NK-92 treated with Interleukin-12 subunit alpha and Interleukin-12 subunit beta, amount 100 ng/mL, for 24 hours (cell line): ENCODE measurements at regions not wholly inside any gene's neighbourhood (a gene's known extent, or its start where the extent isn't known, plus 50 kb on each side); places are given as distances from the start of the nearest gene placed in this dataset.

ENCODE experiments used
- DNase-seq: peaks from one replicate; lab custom pipeline; 2025; lab: John Stamatoyannopoulos, UW

GRCh38 chr21:16538936-16539440 lies 809.2 kb downstream of the USP25 start:
- DNase-seq: no peak

DNA sequence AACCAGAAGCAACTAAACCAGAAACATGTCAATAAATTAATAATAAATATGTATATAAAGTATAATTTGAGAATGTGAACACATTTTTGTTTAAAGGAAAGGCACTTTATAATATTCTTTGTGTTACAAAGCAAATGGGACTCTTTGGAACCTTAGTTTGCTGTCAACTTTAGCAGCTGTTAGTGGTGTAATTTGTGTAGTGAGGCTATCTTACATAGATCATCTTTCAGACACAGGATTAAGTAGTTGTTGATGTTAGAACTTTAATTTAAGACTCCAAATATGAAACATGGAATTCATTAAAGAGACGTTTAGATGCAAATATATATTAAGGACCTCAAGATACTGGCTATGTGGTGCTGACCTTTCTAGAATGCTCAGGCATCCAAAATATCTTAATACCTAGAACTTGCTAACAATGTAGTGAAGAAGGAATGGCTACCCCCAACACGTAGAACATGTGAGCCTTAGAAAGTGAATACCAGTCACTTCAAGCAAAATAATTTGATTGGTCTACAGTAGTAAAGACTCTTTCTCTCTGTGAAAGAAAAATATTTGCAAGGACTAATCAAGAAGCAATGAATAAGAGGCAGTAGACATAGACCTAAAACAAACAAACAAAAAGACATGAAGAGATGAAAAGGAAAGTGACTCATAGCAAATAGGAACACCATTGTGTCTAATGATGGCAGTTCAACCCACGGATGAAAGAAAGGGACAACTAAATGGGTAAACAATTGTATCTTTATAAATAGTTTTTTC lies 811.4 kb downstream of the USP25 start:
- DNase-seq: no peak

GRCh38 chr21:16550118-16550517 lies 820.3 kb downstream of the USP25 start:
- DNase-seq: no peak

GRCh38 chr21:16550917-16551741 lies 821.3 kb downstream of the USP25 start:
- DNase-seq: no peak

DNA sequence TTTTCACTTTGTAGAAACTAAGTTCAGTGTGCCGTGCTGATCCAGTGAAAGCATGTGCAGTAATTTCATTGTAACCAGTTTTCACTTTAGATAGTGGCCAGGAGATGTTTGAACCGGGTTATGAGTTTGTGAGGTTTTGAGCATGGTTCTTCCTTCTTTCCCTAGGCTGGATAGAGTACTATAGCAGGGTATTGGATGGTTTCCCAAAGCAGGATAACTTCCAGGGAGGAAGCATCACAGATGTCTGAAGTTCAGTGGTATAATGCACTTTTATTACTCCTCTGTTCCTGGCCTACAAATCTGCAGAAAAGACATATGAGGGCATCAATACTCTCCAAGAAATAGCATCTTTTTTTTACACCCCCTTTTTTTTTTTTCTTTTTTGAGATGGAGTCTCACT lies 823.1 kb downstream of the USP25 start:
- no peak for DNase-seq

- DNase-seq: no peak
Measured at GRCh38 chr21:16554503-16554902, 824.7 kb downstream of the USP25 start.

- DNase-seq: no peak
Measured at GRCh38 chr21:16563116-16563515, 833.3 kb downstream of the USP25 start.

DNA sequence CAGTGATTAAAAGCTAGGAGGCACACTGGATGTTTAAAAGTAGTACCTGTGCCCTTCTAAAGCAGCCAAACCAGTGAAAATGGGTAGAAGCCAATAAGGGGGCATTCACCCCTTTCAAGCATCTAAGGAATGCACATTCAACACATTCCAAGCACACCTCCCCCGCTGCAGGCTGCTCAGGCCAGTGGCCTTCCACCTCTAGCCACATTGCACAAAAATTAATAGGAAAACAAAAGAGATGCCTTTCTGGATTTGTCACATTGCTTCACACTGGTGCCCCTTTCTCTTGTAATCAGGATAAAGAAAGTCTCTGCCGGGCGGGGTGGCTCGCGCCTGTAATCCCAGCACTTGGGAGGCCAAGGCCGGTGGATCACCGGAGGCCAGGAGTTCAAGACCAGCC lies 834.0 kb downstream of the USP25 start:
- DNase-seq: no peak

DNA sequence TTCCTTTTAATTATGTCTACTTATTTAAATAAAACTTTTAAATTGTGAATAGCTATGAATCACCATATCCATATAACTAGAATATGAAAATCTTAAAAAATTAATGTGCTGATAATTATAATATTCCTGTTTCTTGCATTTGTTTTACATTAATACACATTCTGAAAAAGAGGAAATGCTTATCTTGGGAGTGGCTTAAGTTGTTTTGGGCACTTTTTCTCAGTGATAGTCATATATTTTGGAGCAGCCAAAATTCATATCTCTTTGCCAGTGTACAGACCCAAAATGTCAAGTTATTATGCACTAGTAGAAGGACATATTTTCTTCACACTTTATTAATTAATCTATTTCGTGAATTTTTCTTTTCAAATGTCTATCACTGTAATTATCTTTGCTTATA lies 838.5 kb downstream of the USP25 start:
- DNase-seq: no peak

DNA sequence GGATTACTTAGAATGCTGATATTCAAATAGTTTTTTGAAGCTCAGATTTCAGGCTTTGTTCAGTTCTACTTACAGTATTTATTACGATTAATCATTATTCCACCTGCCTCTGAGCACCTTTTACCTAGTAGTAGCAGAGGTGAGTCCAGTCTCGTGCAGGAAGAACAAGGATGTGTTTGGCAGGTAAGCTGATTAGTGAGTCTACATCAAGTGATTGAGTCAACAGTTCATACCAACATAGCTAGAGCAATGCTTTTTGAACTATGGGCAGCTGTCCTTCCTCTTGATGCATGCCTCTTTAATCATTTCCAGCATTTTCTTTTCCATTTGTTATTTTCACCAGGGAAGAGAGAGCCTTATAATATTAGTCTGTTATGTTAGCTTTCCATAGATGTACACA lies 838.9 kb downstream of the USP25 start:
- DNase-seq: no peak

GRCh38 chr21:16569679-16570078 lies 839.9 kb downstream of the USP25 start:
- DNase-seq: no peak

DNA sequence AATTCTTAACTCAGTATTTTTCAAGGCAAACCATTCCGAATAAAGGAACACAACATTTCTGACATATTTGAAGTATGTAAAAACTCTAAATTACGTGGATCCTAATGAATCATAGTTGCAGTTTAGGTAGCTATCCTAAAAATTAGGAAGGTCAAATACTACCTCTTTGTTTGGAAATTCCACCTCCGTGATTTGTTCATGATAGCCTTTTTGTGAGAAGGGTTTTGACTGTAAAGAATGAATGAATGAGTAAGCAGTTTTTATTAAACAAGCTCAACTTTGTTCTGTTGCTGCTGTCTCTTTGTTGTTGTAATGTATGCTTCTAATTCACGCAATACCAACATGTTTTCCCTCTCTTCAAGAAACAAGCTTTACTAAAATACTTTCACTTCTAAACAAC lies 840.4 kb downstream of the USP25 start:
- DNase-seq: no peak

GRCh38 chr21:16570856-16571255 lies 841.1 kb downstream of the USP25 start:
- DNase-seq: no peak

DNA sequence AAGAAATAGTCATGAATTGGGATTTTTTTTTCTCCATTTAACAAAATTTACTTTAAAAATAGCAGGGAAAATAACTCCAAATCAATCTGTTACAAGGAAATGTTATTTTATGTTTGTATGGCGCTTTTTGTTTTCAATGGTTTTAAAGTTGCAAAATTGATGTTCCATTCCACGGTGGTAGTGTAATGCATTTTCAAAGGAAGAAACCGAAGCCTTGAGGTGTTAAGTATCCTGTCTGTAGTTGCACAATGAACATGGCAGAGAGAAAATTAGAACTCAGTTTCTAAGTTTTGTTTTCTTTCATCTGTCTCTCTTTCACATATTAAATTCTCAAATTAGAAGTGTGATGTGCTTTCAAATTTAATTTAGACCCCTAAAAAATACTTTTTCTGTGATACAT lies 841.8 kb downstream of the USP25 start:
- DNase-seq: no peak

GRCh38 chr21:16572032-16572431 lies 842.2 kb downstream of the USP25 start:
- no peak for DNase-seq

- DNase-seq: no peak
Measured at GRCh38 chr21:16573578-16573977, 843.8 kb downstream of the USP25 start.

GRCh38 chr21:16577975-16578374 lies 848.2 kb downstream of the USP25 start:
- no peak for DNase-seq

DNA sequence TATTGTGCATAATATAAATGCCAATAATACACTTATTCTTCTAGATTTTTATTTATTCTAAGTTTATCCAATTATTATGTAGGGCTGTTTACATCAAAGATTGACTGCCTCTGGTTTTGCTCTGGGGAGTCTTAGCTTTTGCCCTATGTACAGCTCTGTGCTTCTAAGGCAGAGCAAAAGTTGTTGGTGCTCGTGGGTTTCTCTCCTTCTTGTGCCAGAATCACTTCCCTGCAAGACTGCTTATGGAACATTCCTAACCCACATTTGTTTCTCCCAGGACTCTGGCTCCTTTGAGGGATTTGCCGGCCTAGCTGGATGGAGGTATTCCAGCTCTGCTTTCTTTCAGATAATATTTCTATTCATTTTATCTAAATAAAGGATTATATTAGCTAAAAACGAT lies 849.1 kb downstream of the USP25 start:
- DNase-seq: no peak

- no peak for DNase-seq
Measured at GRCh38 chr21:16579538-16579937, 849.8 kb downstream of the USP25 start.

DNA sequence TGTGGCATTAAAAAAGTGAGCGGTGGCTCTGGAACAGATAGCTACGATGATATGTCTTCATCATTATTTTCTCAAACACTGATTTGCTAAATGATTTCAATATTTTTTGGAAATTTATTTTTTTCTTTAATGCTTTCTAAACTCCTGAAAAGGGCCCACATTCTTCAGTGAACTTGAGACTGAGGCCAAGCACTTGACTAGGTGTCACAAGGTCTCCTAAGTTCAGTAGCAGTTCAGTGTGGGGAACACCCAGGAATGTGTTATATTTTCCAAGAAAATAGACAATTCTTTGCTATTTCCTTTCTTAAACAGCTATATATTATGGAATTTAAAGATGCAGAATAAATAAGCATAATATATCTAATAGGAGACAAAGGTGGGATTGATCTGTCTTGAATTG lies 850.9 kb downstream of the USP25 start:
- no peak for DNase-seq

GRCh38 chr21:16583556-16583955 lies 853.8 kb downstream of the USP25 start:
- no peak for DNase-seq

- DNase-seq: no peak
Measured at GRCh38 chr21:16584756-16585155, 855.0 kb downstream of the USP25 start.

- no peak for DNase-seq
Measured at GRCh38 chr21:16585896-16586295, 856.1 kb downstream of the USP25 start.
